Right lobe of liver (tissue), 4 donors: ENCODE measurements at regions not wholly inside any gene's neighbourhood (a gene's known extent, or its start where the extent isn't known, plus 50 kb on each side); places are given as distances from the start of the nearest gene placed in this dataset.

ENCODE experiments used
- POLR2A ChIP-seq: fragments of 450-650 bp; IDR thresholded peaks from one replicate; pipeline ENCODE4 v1.6.1; 2017; ENCODE audit warnings: antibody characterized with exemption, mild to moderate bottlenecking
- TF ChIP-seq, protein P1 (sequence below), 4 donors: fragments of 200-600 bp in 3 of 4; fragments of 450-650 bp in 1 of 4; IDR thresholded peaks; one replicate each; pipeline versions ENCODE4 v1.5.1 to v1.8.0; 2016 to 2022; ENCODE audit warnings: antibody characterized with exemption in 4 of 4, mild to moderate bottlenecking in 2 of 4
- donor health status: DM: no; HTN: no; CAD: no.
- donor health status: DM: no; HTN: no; CAD: no.
- donor health status: DM: no; HTN: yes; CAD: no.

DNA sequence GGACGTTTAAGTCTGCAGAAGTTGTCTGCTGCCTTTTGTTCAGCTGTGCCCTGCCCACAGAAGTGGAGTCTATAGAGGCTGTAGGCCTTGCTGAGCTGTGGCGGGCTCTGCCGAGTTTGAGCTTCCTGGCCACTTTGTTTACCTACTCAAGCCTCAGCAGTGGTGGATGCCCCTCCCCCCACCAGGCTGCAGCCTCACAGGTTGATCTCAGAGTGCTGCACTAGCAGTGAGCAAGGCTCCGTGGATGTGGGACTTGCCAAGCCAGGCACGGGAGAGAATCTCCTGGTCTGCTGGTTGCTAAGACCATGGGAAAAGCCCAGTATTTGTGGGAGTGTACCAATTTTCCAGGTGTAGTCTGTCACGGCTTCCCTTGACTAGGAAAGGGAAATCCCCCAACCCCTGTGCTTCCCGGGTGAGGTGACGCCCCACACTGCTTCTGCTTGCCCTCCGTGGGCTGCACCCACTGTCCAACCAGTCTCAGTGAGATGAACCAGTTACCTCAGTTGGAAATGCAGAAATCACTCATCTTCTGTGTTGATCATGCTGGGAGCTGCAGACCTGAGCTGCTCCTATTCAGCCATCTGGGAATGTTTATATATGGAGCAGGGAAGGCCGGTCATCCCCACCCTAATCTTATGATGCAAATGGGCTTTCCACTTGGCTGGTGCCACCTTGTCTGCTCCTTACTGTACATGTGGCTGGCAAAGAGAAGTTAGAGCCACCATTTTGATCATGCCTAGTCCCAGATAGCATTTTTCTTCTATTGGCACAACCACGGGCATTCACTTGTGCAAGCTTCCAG, 156.9 kb upstream of the ITGA6 start:
- TF ChIP-seq, protein P1, sequence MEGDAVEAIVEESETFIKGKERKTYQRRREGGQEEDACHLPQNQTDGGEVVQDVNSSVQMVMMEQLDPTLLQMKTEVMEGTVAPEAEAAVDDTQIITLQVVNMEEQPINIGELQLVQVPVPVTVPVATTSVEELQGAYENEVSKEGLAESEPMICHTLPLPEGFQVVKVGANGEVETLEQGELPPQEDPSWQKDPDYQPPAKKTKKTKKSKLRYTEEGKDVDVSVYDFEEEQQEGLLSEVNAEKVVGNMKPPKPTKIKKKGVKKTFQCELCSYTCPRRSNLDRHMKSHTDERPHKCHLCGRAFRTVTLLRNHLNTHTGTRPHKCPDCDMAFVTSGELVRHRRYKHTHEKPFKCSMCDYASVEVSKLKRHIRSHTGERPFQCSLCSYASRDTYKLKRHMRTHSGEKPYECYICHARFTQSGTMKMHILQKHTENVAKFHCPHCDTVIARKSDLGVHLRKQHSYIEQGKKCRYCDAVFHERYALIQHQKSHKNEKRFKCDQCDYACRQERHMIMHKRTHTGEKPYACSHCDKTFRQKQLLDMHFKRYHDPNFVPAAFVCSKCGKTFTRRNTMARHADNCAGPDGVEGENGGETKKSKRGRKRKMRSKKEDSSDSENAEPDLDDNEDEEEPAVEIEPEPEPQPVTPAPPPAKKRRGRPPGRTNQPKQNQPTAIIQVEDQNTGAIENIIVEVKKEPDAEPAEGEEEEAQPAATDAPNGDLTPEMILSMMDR (IDR thresholded peaks at IDR 0.05): no peak
- TF ChIP-seq POLR2A: no peak
